H1 (cell line): ENCODE measurements at regions not wholly inside any gene's neighbourhood (a gene's known extent, or its start where the extent isn't known, plus 50 kb on each side); places are given as distances from the start of the nearest gene placed in this dataset.

ENCODE experiments used
- EZH2 ChIP-seq: fragments of 200-600 bp; sonication (generic); IDR thresholded peaks from 2 replicates; pipeline ENCODE4 v1.7.1; 2012; ENCODE audit warnings: low read depth, mild to moderate bottlenecking, moderate library complexity, low read length, inconsistent platforms; ENCODE audit not compliant: severe bottlenecking
- JUND ChIP-seq: IDR thresholded peaks from 2 replicates; pipeline ENCODE4 v1.6.1; 2011; ENCODE audit warnings: mild to moderate bottlenecking, improper control_type of control experiment, low read length
- NRF1 ChIP-seq: IDR thresholded peaks from 2 replicates; pipeline ENCODE4 v1.6.1; 2011; ENCODE audit warnings: mild to moderate bottlenecking, low read depth, low read length, improper control_type of control experiment
- PHF8 ChIP-seq: fragments of 200-600 bp; sonication (generic); conservative IDR thresholded peaks from 2 replicates; pipeline ENCODE4 v1.7.1; 2012; ENCODE audit warnings: low read depth, mild to moderate bottlenecking, inconsistent platforms, low read length, moderate library complexity
- POLR2A ChIP-seq, 2 experiments: IDR thresholded peaks; 1 replicate in 1 of 2; 2 replicates in 1 of 2; pipeline ENCODE4 v1.6.1; 2011; ENCODE audit warnings: low read depth in 2 of 2, low read length in 2 of 2, mild to moderate bottlenecking in 2 of 2; ENCODE audit errors: control extremely low read depth in 1 of 2
- POLR2AphosphoS5 ChIP-seq: IDR thresholded peaks from 2 replicates; pipeline ENCODE4 v1.6.1; 2011; ENCODE audit warnings: low read depth, low read length
- RAD21 ChIP-seq, 2 experiments: IDR thresholded peaks in 1 of 2; conservative IDR thresholded peaks in 1 of 2; 2 replicates each; pipeline ENCODE4 v1.6.1; 2011; ENCODE audit warnings: low read depth in 2 of 2, low read length in 2 of 2, improper control_type of control experiment in 1 of 2, inconsistent platforms in 1 of 2, mild to moderate bottlenecking in 1 of 2, moderate library complexity in 1 of 2
- RFX5 ChIP-seq: IDR thresholded peaks from 2 replicates; pipeline ENCODE4 v1.6.1; 2011; ENCODE audit warnings: low read depth, low read length, improper control_type of control experiment, borderline replicate concordance
- TBP ChIP-seq: IDR thresholded peaks from 2 replicates; pipeline ENCODE4 v1.6.1; 2011; ENCODE audit warnings: low read depth, low read length, improper control_type of control experiment
- TF ChIP-seq, protein P1 (sequence below), 3 experiments: IDR thresholded peaks; 1 replicate in 2 of 3; 2 replicates in 1 of 3; pipeline versions ENCODE4 v1.5.1 to v1.6.1; 2011; ENCODE audit warnings: low read length in 3 of 3, mild to moderate bottlenecking in 3 of 3, inconsistent platforms in 2 of 3, low read depth in 1 of 3, moderate library complexity in 1 of 3; ENCODE audit not compliant: insufficient read depth in 1 of 3; ENCODE audit errors: control extremely low read depth in 1 of 3
- TF ChIP-seq, protein P2 (sequence below): IDR thresholded peaks from 2 replicates; pipeline ENCODE4 v1.6.1; 2011; ENCODE audit warnings: low read depth, mild to moderate bottlenecking, low read length; ENCODE audit not compliant: insufficient read depth

DNA sequence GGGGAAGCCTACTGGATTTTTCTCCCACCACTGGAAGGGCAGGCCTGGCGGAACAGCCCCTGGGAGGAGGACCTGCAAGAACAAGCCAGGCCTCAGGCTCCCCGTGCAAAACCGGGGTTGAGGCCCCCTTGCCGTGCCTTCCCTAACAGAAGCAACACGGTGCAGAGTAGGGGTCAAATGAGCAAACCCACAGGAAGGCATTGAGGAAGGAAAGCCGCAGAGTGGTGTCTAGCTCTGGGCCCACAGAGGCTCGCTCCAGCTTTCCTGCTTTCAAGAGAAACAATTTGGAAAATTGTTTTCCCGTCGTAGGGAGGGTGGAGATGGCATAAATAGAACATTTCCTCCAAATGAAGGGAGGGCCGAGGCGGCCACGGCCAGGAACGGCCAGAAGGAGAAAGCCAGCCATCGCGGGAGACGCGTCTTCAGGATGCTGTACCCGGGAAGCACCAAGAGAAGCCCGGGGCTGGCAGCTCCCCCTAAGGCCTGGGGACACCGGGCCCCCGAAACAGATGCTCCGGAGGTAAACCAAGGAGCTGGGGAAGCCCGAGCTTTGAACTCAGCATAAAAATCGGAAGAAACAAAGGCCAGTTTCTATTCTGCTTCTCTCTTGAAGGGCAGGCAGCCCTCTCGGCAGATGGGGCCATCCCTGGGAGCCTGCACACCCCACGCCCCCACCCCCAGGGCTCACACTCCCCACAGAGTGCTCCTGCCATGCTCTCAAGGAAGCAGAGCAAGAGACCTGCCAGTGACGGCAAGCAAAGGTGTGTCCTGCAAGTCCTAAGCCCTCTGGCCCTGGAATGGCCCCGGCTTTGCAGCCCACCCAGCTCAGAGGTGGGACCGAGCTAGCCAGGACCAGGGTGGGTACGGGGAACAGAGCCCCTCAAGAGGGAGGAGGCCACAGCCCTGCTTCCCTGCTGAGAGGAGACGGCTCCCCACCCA is 92.0 kb downstream of the RBFOX3 start:
- TF ChIP-seq TBP (no peak), RAD21 (IDR thresholded peaks at IDR 0.05 in 1 of 2, conservative IDR thresholded peaks at IDR 0.05 in 1 of 2; ENCODE audit: low read depth in 2 of 2, low read length in 2 of 2) (no peak), JUND (no peak), POLR2AphosphoS5 (no peak), POLR2A (IDR thresholded peaks at IDR 0.05; ENCODE audit: control extremely low read depth in 1 of 2, low read depth in 2 of 2, low read length in 2 of 2) (no peak), RFX5 (no peak), EZH2 (no peak), PHF8 (no peak), NRF1 (no peak)
- TF ChIP-seq, protein P1, sequence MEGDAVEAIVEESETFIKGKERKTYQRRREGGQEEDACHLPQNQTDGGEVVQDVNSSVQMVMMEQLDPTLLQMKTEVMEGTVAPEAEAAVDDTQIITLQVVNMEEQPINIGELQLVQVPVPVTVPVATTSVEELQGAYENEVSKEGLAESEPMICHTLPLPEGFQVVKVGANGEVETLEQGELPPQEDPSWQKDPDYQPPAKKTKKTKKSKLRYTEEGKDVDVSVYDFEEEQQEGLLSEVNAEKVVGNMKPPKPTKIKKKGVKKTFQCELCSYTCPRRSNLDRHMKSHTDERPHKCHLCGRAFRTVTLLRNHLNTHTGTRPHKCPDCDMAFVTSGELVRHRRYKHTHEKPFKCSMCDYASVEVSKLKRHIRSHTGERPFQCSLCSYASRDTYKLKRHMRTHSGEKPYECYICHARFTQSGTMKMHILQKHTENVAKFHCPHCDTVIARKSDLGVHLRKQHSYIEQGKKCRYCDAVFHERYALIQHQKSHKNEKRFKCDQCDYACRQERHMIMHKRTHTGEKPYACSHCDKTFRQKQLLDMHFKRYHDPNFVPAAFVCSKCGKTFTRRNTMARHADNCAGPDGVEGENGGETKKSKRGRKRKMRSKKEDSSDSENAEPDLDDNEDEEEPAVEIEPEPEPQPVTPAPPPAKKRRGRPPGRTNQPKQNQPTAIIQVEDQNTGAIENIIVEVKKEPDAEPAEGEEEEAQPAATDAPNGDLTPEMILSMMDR (IDR thresholded peaks at IDR 0.05; ENCODE audit: control extremely low read depth in 1 of 3, insufficient read depth in 1 of 3, low read depth in 1 of 3, low read length in 3 of 3), result no peak
- TF ChIP-seq, protein P2, sequence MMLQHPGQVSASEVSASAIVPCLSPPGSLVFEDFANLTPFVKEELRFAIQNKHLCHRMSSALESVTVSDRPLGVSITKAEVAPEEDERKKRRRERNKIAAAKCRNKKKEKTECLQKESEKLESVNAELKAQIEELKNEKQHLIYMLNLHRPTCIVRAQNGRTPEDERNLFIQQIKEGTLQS, result no peak
